ENCODE measurements at regions not wholly inside any gene's neighbourhood (a gene's known extent, or its start where the extent isn't known, plus 50 kb on each side); places are given as distances from the start of the nearest gene placed in this dataset.

- TF ChIP-seq CTCF (IDR thresholded peaks at IDR 0.05): no peak
- no peak for TF ChIP-seq POLR2A (IDR thresholded peaks at IDR 0.05)
- Histone ChIP-seq H3K27me3 (no peaks in the 10 kb centered on the region), H3K36me3 (no peaks in the 10 kb centered on the region), H3K4me3 (no peak overlapping the region), H3K9me3 (no peaks in the 10 kb centered on the region), H3K27ac (no peak overlapping the region), H3K4me1 (no peaks in the 10 kb centered on the region)
- DNase-seq: no peak
Measured at GRCh38 chr3:95939235-95939809, 875.1 kb upstream of the EPHA6 start.

GRCh38 chr3:95965704-95966336, 848.6 kb upstream of the EPHA6 start:
- TF ChIP-seq CTCF (IDR thresholded peaks at IDR 0.05): no peak
- TF ChIP-seq POLR2A (IDR thresholded peaks at IDR 0.05): no peak
- Histone ChIP-seq H3K4me3 (no peak overlapping the region), H3K9me3 (no peaks in the 10 kb centered on the region), H3K36me3 (no peaks in the 10 kb centered on the region), H3K4me1 (no peaks in the 10 kb centered on the region), H3K27me3 (no peaks in the 10 kb centered on the region), H3K27ac (no peak overlapping the region)
- no peak for DNase-seq

GRCh38 chr3:95971573-95971972, 842.8 kb upstream of the EPHA6 start:
- H3K4me1 ChIP-seq: no peaks in the 10 kb centered on the region
- H3K36me3 ChIP-seq: no peaks in the 10 kb centered on the region
- no peak overlapping the region for H3K4me3 ChIP-seq
- H3K27ac ChIP-seq: peak overlapping the region in 2 of 4 donors; percentile 1 to 29
- H3K27me3 ChIP-seq: no peaks in the 10 kb centered on the region
- H3K9me3 ChIP-seq: no peaks in the 10 kb centered on the region
- no peak for DNase-seq
- no peak for TF ChIP-seq POLR2A (IDR thresholded peaks at IDR 0.05)
- TF ChIP-seq CTCF (IDR thresholded peaks at IDR 0.05): no peak

GRCh38 chr3:95994338-95994737, 820.1 kb upstream of the EPHA6 start:
- no peak for DNase-seq
- no peaks in the 10 kb centered on the region for H3K4me1 ChIP-seq
- no peak overlapping the region for H3K4me3 ChIP-seq
- no peaks in the 10 kb centered on the region for H3K27me3 ChIP-seq
- no peaks in the 10 kb centered on the region for H3K36me3 ChIP-seq
- TF ChIP-seq POLR2A (IDR thresholded peaks at IDR 0.05) (no peak), CTCF (IDR thresholded peaks at IDR 0.05) (no peak)
- H3K9me3 ChIP-seq: no peaks in the 10 kb centered on the region
- H3K27ac ChIP-seq: no peak overlapping the region

DNA sequence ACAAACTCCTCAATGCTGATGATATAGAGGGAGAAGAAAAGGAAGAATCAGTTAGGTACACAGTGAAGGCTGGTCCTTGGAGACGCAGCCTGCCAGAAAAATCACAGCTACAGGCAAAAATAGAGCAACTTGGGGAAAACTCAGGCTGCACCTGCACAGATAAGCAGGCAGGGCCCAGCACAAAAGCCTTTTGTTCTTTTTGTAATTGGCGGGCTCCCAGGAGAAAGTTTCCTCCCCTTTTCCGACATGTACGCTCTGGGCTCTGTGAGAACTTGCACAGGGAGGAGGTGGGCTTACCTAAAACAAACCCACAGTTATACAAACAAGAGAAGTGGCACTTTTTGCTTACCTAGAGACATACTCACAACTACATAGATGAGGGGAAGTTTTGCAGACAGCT, 813.4 kb upstream of the EPHA6 start:
- Histone ChIP-seq H3K4me1 (no peaks in the 10 kb centered on the region), H3K27ac (no peak overlapping the region), H3K4me3 (no peak overlapping the region), H3K36me3 (no peaks in the 10 kb centered on the region), H3K27me3 (no peaks in the 10 kb centered on the region), H3K9me3 (no peaks in the 10 kb centered on the region)
- TF ChIP-seq CTCF (IDR thresholded peaks at IDR 0.05) (no peak), POLR2A (IDR thresholded peaks at IDR 0.05) (no peak)
- DNase-seq: no peak
